GM23248 (cell line): ENCODE measurements at regions not wholly inside any gene's neighbourhood (a gene's known extent, or its start where the extent isn't known, plus 50 kb on each side); places are given as distances from the start of the nearest gene placed in this dataset.
A peak's percentile ranks its signal among the peaks of the same experiment; 100 is the strongest.

Experiments
- DNase-seq: peaks from one replicate; pipeline ENCODE4 v3.0.0-alpha.2; 2015
- H2AFZ ChIP-seq: fragments of 200-600 bp; sonication (generic); 2 replicates; pipeline ENCODE4 v1.6.1; 2016; ENCODE audit warnings: antibody characterized with exemption
- H3F3A ChIP-seq: fragments of 200-600 bp; sonication (generic); 2 replicates; pipeline ENCODE4 v1.6.1; 2016; ENCODE audit warnings: mild to moderate bottlenecking, antibody characterized with exemption, mixed run types; ENCODE audit not compliant: insufficient read depth
- H3K27ac ChIP-seq: fragments of 200-600 bp; sonication (generic); 2 replicates; pipeline ENCODE4 v1.5.1; 2016; ENCODE audit warnings: mild to moderate bottlenecking
- H3K27me3 ChIP-seq: fragments of 200-600 bp; sonication (generic); replicated peaks from 2 replicates; pipeline ENCODE4 v1.6.1; 2016; ENCODE audit warnings: mild to moderate bottlenecking; ENCODE audit not compliant: insufficient read depth
- H3K36me3 ChIP-seq: fragments of 200-600 bp; sonication (generic); 2 replicates; pipeline ENCODE4 v1.6.1; 2016; ENCODE audit warnings: low read depth, mild to moderate bottlenecking
- H3K4me1 ChIP-seq: fragments of 200-600 bp; sonication (generic); 2 replicates; pipeline ENCODE4 v1.6.1; 2016; ENCODE audit warnings: mild to moderate bottlenecking; ENCODE audit not compliant: insufficient read depth
- H3K4me2 ChIP-seq: fragments of 200-600 bp; sonication (generic); one replicate; pipeline ENCODE4 v1.6.1; 2016; ENCODE audit warnings: mild to moderate bottlenecking; ENCODE audit not compliant: unreplicated experiment
- H3K4me3 ChIP-seq: fragments of 200-600 bp; sonication (generic); 2 replicates; pipeline ENCODE4 v1.5.1; 2016; ENCODE audit warnings: mild to moderate bottlenecking
- H3K79me2 ChIP-seq: fragments of 200-600 bp; sonication (generic); 2 replicates; pipeline ENCODE4 v1.6.1; 2016; ENCODE audit warnings: mild to moderate bottlenecking; ENCODE audit not compliant: insufficient read depth
- H3K9ac ChIP-seq: fragments of 200-600 bp; sonication (generic); 2 replicates; pipeline ENCODE4 v1.6.1; 2016; ENCODE audit warnings: mild to moderate bottlenecking
- H3K9me2 ChIP-seq: fragments of 200-600 bp; sonication (generic); 2 replicates; pipeline ENCODE4 v1.6.1; 2016; ENCODE audit warnings: mixed run types, mild to moderate bottlenecking, moderate library complexity; ENCODE audit not compliant: insufficient read depth
- H3K9me3 ChIP-seq: fragments of 200-600 bp; sonication (generic); one replicate; pipeline ENCODE4 v1.6.1; 2017; ENCODE audit warnings: low read depth
- H4K20me1 ChIP-seq: fragments of 200-600 bp; sonication (generic); 2 replicates; pipeline ENCODE4 v1.6.0; 2016; ENCODE audit not compliant: insufficient read depth
- EZH2 ChIP-seq: fragments of 200-600 bp; sonication (generic); IDR thresholded peaks from 2 replicates; pipeline ENCODE4 v1.6.1; 2018; ENCODE audit warnings: antibody characterized with exemption, mild to moderate bottlenecking; ENCODE audit not compliant: insufficient read depth, poor library complexity, severe bottlenecking
- EZH2phosphoT487 ChIP-seq: fragments of 200-600 bp; sonication (generic); IDR thresholded peaks from 2 replicates; pipeline ENCODE4 v1.6.1; 2018; ENCODE audit warnings: antibody characterized with exemption, moderate library complexity, mild to moderate bottlenecking, low read depth; ENCODE audit not compliant: insufficient read depth
- WGBS, 2 experiments: methylation state at CpG; one replicate each; pipeline ENCODE4 v1.1.6; 2015 to 2017; ENCODE audit warnings: low lambda C conversion rate in 2 of 2, low coverage in 1 of 2; ENCODE audit errors: missing lambda C conversion rate in 2 of 2; 5-methylcytosine and 5-hydroxymethylcytosine counted together
- in situ Hi-C: fragments of 300-500 bp; cut with MboI; formaldehyde crosslinking; loops from 2 replicates; pipeline ENCODE4 v1.15.0; 2020

- Histone ChIP-seq H3K9me3 (no peaks in the 10 kb centered on the region), H2AFZ (no peak overlapping the region), H3F3A (no peaks in the 10 kb centered on the region), H3K27ac (no peak overlapping the region), H3K4me1 (0 out of 2 replicates have a peak, but pooled peaks cover 5% of the 10 kb centered on the region), H3K9ac (no peak overlapping the region), H3K27me3 (no peaks in the 10 kb centered on the region), H3K4me3 (no peak overlapping the region), H3K4me2 (no peak overlapping the region), H3K36me3 (no peaks in the 10 kb centered on the region), H4K20me1 (no peaks in the 10 kb centered on the region), H3K79me2 (no peaks in the 10 kb centered on the region), H3K9me2 (no peaks in the 10 kb centered on the region)
- WGBS, 2 experiments: 57 to 60% methylated on average over 4 of the region's 4 CpGs
- no peak for TF ChIP-seq EZH2
- TF ChIP-seq EZH2phosphoT487: no peak
- no peak for DNase-seq
- in situ Hi-C loops: no loop called here
These were observed 438.1 kb downstream of the FGF9 start for GRCh38 chr13:22108979-22109378.

GRCh38 chr13:22110368-22110767 is 439.5 kb downstream of the FGF9 start:
- Histone ChIP-seq H3K9me3 (no peaks in the 10 kb centered on the region), H3K9me2 (no peaks in the 10 kb centered on the region), H3K4me3 (no peak overlapping the region), H3K27me3 (no peaks in the 10 kb centered on the region), H4K20me1 (no peaks in the 10 kb centered on the region), H3K36me3 (no peaks in the 10 kb centered on the region), H3K9ac (no peak overlapping the region), H3K79me2 (no peaks in the 10 kb centered on the region), H3K4me2 (no peak overlapping the region), H2AFZ (no peak overlapping the region), H3F3A (no peaks in the 10 kb centered on the region), H3K4me1 (0 out of 2 replicates have a peak, but pooled peaks cover 5% of the 10 kb centered on the region), H3K27ac (no peak overlapping the region)
- in situ Hi-C loops: no loop called here
- WGBS, 2 experiments: 4% methylated on average over 6 of the region's 6 CpGs
- no peak for TF ChIP-seq EZH2phosphoT487
- TF ChIP-seq EZH2: no peak
- DNase-seq: peak; percentile 59

DNA sequence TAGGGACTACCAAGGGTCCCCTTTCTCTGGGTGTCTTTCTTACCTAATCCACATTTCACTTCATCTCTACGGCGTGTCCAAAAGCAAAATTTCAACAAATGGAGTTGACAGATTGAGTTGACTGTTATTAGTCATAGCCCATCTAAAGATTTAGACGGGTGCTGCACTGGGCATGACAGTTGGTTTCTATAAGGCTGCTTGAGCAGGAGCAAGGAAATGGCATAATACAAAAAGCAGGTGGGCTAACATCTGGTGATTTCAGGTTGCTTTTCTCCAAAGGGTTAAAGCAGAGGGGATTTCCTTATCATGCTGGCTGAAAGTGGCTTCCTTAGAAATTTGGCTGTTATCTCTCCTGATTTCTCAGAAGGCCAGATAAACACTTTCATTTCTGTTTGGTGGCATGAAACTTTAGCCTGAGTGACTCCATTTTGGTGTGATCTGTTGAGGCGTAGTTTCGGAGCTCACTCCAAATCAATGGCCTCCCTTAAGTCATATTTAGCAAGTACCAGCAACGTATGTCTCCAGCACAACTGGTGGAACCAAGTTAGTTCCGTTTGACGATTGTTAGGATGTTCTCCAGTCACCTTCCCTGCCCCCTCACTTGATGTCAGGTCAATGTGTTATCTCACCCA is 440.4 kb downstream of the FGF9 start:
- TF ChIP-seq EZH2: no peak
- TF ChIP-seq EZH2phosphoT487: no peak

GRCh38 chr13:22111961-22112360 is 441.1 kb downstream of the FGF9 start:
- DNase-seq: no peak
- no peak overlapping the region for H3K4me3 ChIP-seq
- H3K4me2 ChIP-seq: no peak overlapping the region
- H3K9me3 ChIP-seq: no peaks in the 10 kb centered on the region
- no peak overlapping the region for H3K9ac ChIP-seq
- H3F3A ChIP-seq: no peaks in the 10 kb centered on the region
- no peaks in the 10 kb centered on the region for H3K36me3 ChIP-seq
- H3K27ac ChIP-seq: no peak overlapping the region
- TF ChIP-seq EZH2 (no peak), EZH2phosphoT487 (no peak)
- in situ Hi-C loops: no loop called here
- H3K4me1 ChIP-seq: 0 out of 2 replicates have a peak, but pooled peaks cover 5% of the 10 kb centered on the region
- 55 to 58% methylated on average over 11 of the region's 11 CpGs for WGBS, 2 experiments
- no peaks in the 10 kb centered on the region for H3K9me2 ChIP-seq
- H3K79me2 ChIP-seq: no peaks in the 10 kb centered on the region
- H2AFZ ChIP-seq: no peak overlapping the region
- H3K27me3 ChIP-seq: no peaks in the 10 kb centered on the region
- no peaks in the 10 kb centered on the region for H4K20me1 ChIP-seq

More for the DNA sequence above, 440.4 kb downstream of the FGF9 start:
- in situ Hi-C loops: no loop called here
- no peaks in the 10 kb centered on the region for H3K27me3 ChIP-seq
- no peaks in the 10 kb centered on the region for H3K9me3 ChIP-seq
- H3K4me3 ChIP-seq: no peak overlapping the region
- 0 out of 2 replicates have a peak, but pooled peaks cover 5% of the 10 kb centered on the region for H3K4me1 ChIP-seq
- WGBS, 2 experiments: 55 to 67% methylated on average over 8 of the region's 8 CpGs
- H3K9ac ChIP-seq: no peak overlapping the region
- no peaks in the 10 kb centered on the region for H3K36me3 ChIP-seq
- H3K4me2 ChIP-seq: no peak overlapping the region
- no peaks in the 10 kb centered on the region for H3K79me2 ChIP-seq
- DNase-seq: no peak
- no peak overlapping the region for H2AFZ ChIP-seq
- H4K20me1 ChIP-seq: no peaks in the 10 kb centered on the region
- H3K9me2 ChIP-seq: no peaks in the 10 kb centered on the region
- no peaks in the 10 kb centered on the region for H3F3A ChIP-seq
- H3K27ac ChIP-seq: no peak overlapping the region
